ENCODE measurements at regions not wholly inside any gene's neighbourhood (a gene's known extent, or its start where the extent isn't known, plus 50 kb on each side); places are given as distances from the start of the nearest gene placed in this dataset.

DNA sequence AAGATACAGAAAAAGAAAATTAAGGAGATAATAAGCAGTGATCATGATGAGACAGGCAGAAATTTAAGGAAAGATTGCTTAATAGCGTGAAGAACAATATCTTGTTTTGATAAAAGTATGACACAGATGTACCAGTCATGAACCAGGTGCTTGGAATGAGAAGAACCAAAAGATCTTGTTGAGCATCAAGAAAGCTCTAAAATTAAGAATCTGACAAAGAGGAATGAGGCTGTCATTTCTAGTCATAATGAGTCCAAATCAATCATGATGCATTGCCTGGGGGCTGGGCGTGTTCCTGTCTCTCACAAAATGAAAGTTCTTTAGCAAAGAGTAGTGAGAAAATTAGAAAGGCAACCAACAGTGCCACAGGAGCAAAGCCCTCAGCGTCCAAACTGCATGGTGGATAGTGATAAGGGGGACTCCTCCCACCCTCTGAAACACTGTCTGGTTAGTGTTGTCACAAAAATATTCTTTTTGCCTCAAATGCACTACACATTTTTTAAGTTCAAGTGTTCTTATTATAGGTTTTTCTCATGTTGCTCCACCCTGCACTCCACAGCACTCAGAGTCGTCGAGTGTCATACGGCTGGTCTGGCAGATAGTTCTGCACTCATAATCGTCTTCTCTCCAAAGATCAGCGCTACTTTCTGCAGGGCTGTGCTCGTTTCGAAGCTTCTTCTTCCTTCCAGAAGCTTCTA, 439.6 kb downstream of the TNS3 start:
- TF ChIP-seq TAF1 (IDR thresholded peaks at IDR 0.05; ENCODE audit: borderline replicate concordance, insufficient read depth, low read length) (no peak), POLR2AphosphoS5 (IDR thresholded peaks at IDR 0.05; ENCODE audit: low read depth, low read length) (no peak), FOXP2 (optimal IDR thresholded peaks at IDR 0.05; ENCODE audit: borderline replicate concordance, extremely low read depth, extremely low read length, insufficient read depth) (no peak), SIN3A (IDR thresholded peaks at IDR 0.05; ENCODE audit: borderline replicate concordance, insufficient read depth, low read length) (no peak)
- TF ChIP-seq, protein P1, sequence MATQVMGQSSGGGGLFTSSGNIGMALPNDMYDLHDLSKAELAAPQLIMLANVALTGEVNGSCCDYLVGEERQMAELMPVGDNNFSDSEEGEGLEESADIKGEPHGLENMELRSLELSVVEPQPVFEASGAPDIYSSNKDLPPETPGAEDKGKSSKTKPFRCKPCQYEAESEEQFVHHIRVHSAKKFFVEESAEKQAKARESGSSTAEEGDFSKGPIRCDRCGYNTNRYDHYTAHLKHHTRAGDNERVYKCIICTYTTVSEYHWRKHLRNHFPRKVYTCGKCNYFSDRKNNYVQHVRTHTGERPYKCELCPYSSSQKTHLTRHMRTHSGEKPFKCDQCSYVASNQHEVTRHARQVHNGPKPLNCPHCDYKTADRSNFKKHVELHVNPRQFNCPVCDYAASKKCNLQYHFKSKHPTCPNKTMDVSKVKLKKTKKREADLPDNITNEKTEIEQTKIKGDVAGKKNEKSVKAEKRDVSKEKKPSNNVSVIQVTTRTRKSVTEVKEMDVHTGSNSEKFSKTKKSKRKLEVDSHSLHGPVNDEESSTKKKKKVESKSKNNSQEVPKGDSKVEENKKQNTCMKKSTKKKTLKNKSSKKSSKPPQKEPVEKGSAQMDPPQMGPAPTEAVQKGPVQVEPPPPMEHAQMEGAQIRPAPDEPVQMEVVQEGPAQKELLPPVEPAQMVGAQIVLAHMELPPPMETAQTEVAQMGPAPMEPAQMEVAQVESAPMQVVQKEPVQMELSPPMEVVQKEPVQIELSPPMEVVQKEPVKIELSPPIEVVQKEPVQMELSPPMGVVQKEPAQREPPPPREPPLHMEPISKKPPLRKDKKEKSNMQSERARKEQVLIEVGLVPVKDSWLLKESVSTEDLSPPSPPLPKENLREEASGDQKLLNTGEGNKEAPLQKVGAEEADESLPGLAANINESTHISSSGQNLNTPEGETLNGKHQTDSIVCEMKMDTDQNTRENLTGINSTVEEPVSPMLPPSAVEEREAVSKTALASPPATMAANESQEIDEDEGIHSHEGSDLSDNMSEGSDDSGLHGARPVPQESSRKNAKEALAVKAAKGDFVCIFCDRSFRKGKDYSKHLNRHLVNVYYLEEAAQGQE (IDR thresholded peaks at IDR 0.05; ENCODE audit: insufficient read depth in 1 of 2, low read depth in 2 of 2, low read length in 2 of 2): no peak

DNA sequence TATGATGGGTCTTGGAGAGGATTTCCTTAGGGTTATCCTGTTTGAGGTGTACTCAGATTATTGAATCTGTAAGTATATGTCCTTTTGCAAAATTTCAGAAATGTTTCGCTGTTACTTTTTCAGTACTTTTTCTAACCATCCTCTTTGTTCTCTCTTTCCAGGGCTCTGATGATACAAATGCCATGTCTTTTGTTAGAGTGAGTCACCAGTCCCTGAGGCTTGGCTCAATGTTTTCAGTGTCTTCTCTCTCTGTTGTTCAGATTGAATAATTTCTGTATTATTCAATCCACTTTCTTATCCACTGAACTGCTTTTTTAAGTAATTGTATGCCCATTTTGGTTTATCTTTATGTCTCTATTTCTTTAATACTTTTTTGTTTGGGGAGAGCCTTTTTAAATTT, 449.4 kb downstream of the TNS3 start:
- TF ChIP-seq POLR2AphosphoS5 (IDR thresholded peaks at IDR 0.05; ENCODE audit: low read depth, low read length): no peak
- TF ChIP-seq, protein P1 (IDR thresholded peaks at IDR 0.05; ENCODE audit: insufficient read depth in 1 of 2, low read depth in 2 of 2, low read length in 2 of 2): no peak
- no peak for TF ChIP-seq FOXP2 (optimal IDR thresholded peaks at IDR 0.05; ENCODE audit: borderline replicate concordance, extremely low read depth, extremely low read length, insufficient read depth)
- TF ChIP-seq TAF1 (IDR thresholded peaks at IDR 0.05; ENCODE audit: borderline replicate concordance, insufficient read depth, low read length): no peak
- TF ChIP-seq SIN3A (IDR thresholded peaks at IDR 0.05; ENCODE audit: borderline replicate concordance, insufficient read depth, low read length): no peak

DNA sequence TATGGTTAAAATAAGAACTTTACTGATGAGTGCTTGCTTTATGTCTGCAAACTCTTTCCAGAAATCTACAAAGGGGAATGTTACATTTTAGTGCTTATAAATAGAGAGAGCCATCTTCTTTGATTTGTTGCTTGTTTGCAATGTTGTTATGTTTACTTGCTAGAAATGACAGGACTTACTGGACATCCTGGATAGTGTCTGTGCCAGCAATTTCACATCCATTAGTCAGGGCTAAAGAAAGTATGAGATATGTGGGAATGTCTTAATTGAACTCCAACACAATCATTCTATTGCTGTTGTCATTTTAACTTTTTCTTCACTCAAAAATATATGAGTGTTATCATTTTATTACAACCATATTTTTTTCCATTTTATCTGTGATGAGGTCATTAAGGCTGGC, 453.2 kb downstream of the TNS3 start:
- TF ChIP-seq SIN3A (IDR thresholded peaks at IDR 0.05; ENCODE audit: borderline replicate concordance, insufficient read depth, low read length) (no peak), FOXP2 (optimal IDR thresholded peaks at IDR 0.05; ENCODE audit: borderline replicate concordance, extremely low read depth, extremely low read length, insufficient read depth) (no peak)

GRCh38 chr7:47125529-47125928, 456.4 kb downstream of the TNS3 start:
- TF ChIP-seq, protein P1 (IDR thresholded peaks at IDR 0.05; ENCODE audit: insufficient read depth in 1 of 2, low read depth in 2 of 2, low read length in 2 of 2): no peak
- no peak for TF ChIP-seq SIN3A (IDR thresholded peaks at IDR 0.05; ENCODE audit: borderline replicate concordance, insufficient read depth, low read length)
- TF ChIP-seq POLR2AphosphoS5 (IDR thresholded peaks at IDR 0.05; ENCODE audit: low read depth, low read length): no peak
- no peak for TF ChIP-seq TAF1 (IDR thresholded peaks at IDR 0.05; ENCODE audit: borderline replicate concordance, insufficient read depth, low read length)
- TF ChIP-seq FOXP2 (optimal IDR thresholded peaks at IDR 0.05; ENCODE audit: borderline replicate concordance, extremely low read depth, extremely low read length, insufficient read depth): no peak

DNA sequence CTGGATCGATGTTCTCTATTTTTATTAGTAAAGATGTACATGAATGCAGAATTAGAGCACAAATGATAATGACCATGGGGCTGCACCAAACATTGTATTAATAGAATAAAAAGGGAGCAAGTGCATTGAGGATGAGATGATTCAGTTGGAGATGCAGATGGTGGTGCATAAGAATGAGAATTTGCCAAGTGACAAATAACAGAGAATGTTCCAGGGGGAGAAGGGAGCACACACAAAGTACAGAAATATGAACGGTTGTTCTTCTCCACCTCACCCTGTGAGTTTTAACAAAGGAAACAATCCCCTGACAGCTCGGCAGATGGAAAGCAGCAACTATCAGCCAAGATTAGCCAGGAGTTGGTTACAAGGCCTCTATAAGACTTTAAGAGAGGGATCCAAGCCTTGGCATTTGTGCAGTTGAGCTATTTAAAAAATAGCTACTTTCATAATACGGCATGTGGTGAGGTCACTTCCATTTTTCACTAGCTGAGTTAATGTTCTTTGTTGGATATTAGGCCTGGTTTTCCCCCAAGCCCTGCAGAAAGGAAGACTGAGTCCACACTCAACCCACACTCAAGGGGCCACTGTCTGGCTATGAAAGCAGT, 462.5 kb downstream of the TNS3 start:
- TF ChIP-seq, protein P1 (IDR thresholded peaks at IDR 0.05; ENCODE audit: insufficient read depth in 1 of 2, low read depth in 2 of 2, low read length in 2 of 2): no peak
- TF ChIP-seq POLR2AphosphoS5 (IDR thresholded peaks at IDR 0.05; ENCODE audit: low read depth, low read length) (no peak), SIN3A (IDR thresholded peaks at IDR 0.05; ENCODE audit: borderline replicate concordance, insufficient read depth, low read length) (no peak), TAF1 (IDR thresholded peaks at IDR 0.05; ENCODE audit: borderline replicate concordance, insufficient read depth, low read length) (no peak), FOXP2 (optimal IDR thresholded peaks at IDR 0.05; ENCODE audit: borderline replicate concordance, extremely low read depth, extremely low read length, insufficient read depth) (no peak)
